SKM-1 (cell line): ENCODE measurements at regions not wholly inside any gene's neighbourhood (a gene's known extent, or its start where the extent isn't known, plus 50 kb on each side); places are given as distances from the start of the nearest gene placed in this dataset.

ENCODE experiments used
- DNase-seq: peaks from one replicate; lab custom pipeline; 2025; ENCODE audit not compliant: unreplicated experiment; lab: John Stamatoyannopoulos, UW

GRCh38 chr1:187079330-187079729 is 250.6 kb downstream of the PLA2G4A start:
- DNase-seq = no peak

GRCh38 chr1:187091666-187092065 is 262.9 kb downstream of the PLA2G4A start:
- DNase-seq = no peak

- no peak for DNase-seq
Observed at GRCh38 chr1:187092104-187092503, 263.4 kb downstream of the PLA2G4A start.

GRCh38 chr1:187096689-187097088 is 267.9 kb downstream of the PLA2G4A start:
- no peak for DNase-seq

- no peak for DNase-seq
Observed at GRCh38 chr1:187110351-187110750, 281.6 kb downstream of the PLA2G4A start.

GRCh38 chr1:187114792-187115191 is 286.0 kb downstream of the PLA2G4A start:
- no peak for DNase-seq

GRCh38 chr1:187121661-187122060 is 292.9 kb downstream of the PLA2G4A start:
- no peak for DNase-seq

GRCh38 chr1:187122566-187122965 is 293.8 kb downstream of the PLA2G4A start:
- DNase-seq = no peak

- no peak for DNase-seq
Observed at GRCh38 chr1:187129132-187129531, 300.4 kb downstream of the PLA2G4A start.

GRCh38 chr1:187143783-187144182 is 315.0 kb downstream of the PLA2G4A start:
- DNase-seq = no peak

- no peak for DNase-seq
Observed at GRCh38 chr1:187146388-187146787, 317.6 kb downstream of the PLA2G4A start.

GRCh38 chr1:187151555-187151954 is 322.8 kb downstream of the PLA2G4A start:
- no peak for DNase-seq

GRCh38 chr1:187153047-187153446 is 324.3 kb downstream of the PLA2G4A start:
- DNase-seq = no peak

- DNase-seq = no peak
Observed at GRCh38 chr1:187157115-187157514, 328.4 kb downstream of the PLA2G4A start.

GRCh38 chr1:187157552-187157951 is 328.8 kb downstream of the PLA2G4A start:
- no peak for DNase-seq

GRCh38 chr1:187167555-187167954 is 338.8 kb downstream of the PLA2G4A start:
- no peak for DNase-seq

- DNase-seq = no peak
Observed at GRCh38 chr1:187168297-187168696, 339.5 kb downstream of the PLA2G4A start.

GRCh38 chr1:187185389-187185788 is 356.6 kb downstream of the PLA2G4A start:
- DNase-seq = no peak

- DNase-seq = no peak
Observed at GRCh38 chr1:187197685-187198084, 368.9 kb downstream of the PLA2G4A start.

- DNase-seq = no peak
Observed at GRCh38 chr1:187203257-187203656, 374.5 kb downstream of the PLA2G4A start.

- no peak for DNase-seq
Observed at GRCh38 chr1:187212377-187212776, 383.6 kb downstream of the PLA2G4A start.

- no peak for DNase-seq
Observed at GRCh38 chr1:187226396-187226795, 397.6 kb downstream of the PLA2G4A start.

GRCh38 chr1:187228790-187229189 is 400.0 kb downstream of the PLA2G4A start:
- DNase-seq = no peak

GRCh38 chr1:187229496-187229895 is 400.7 kb downstream of the PLA2G4A start:
- no peak for DNase-seq
